H1 (cell line): ENCODE measurements at regions not wholly inside any gene's neighbourhood (a gene's known extent, or its start where the extent isn't known, plus 50 kb on each side); places are given as distances from the start of the nearest gene placed in this dataset.

ENCODE experiments used
- BACH1 ChIP-seq: IDR thresholded peaks from 2 replicates; pipeline ENCODE4 v1.6.1; 2012; ENCODE audit warnings: low read length, improper control_type of control experiment
- BCL11A ChIP-seq, 2 experiments: IDR thresholded peaks; one replicate each; pipeline ENCODE4 v1.6.1; 2011; ENCODE audit warnings: low read depth in 2 of 2, low read length in 2 of 2, mild to moderate bottlenecking in 2 of 2
- GABPA ChIP-seq: IDR thresholded peaks from 2 replicates; pipeline ENCODE4 v1.6.1; 2011; ENCODE audit warnings: mild to moderate bottlenecking, low read length, moderate library complexity, borderline replicate concordance; ENCODE audit not compliant: insufficient read depth
- SAP30 ChIP-seq: fragments of 300-600 bp; sonication (generic); IDR thresholded peaks from 2 replicates; pipeline ENCODE4 v1.7.1; 2012; ENCODE audit warnings: low read length, moderate library complexity, mild to moderate bottlenecking, inconsistent platforms; ENCODE audit not compliant: insufficient read depth, insufficient replicate concordance
- SIRT6 ChIP-seq: IDR thresholded peaks from one replicate; pipeline ENCODE4 v1.7.1; 2012; ENCODE audit warnings: low read length, inconsistent platforms
- SP4 ChIP-seq: IDR thresholded peaks from 2 replicates; pipeline ENCODE4 v1.6.1; 2012; ENCODE audit warnings: low read length, inconsistent platforms
- TAF7 ChIP-seq: optimal IDR thresholded peaks from 2 replicates; pipeline ENCODE3; 2011; ENCODE audit warnings: low read depth, mild to moderate bottlenecking, inconsistent platforms, low read length, moderate library complexity, borderline replicate concordance
- TBP ChIP-seq: IDR thresholded peaks from 2 replicates; pipeline ENCODE4 v1.6.1; 2011; ENCODE audit warnings: low read depth, low read length, improper control_type of control experiment
- TEAD4 ChIP-seq: IDR thresholded peaks from 2 replicates; pipeline ENCODE4 v1.6.1; 2012; ENCODE audit warnings: low read depth, low read length, inconsistent platforms, mixed read lengths
- TF ChIP-seq, protein P1 (sequence below): fragments of 300-600 bp; sonication (generic); IDR thresholded peaks from 2 replicates; pipeline ENCODE4 v1.7.1; 2012; ENCODE audit warnings: low read length, moderate library complexity, mild to moderate bottlenecking, inconsistent platforms; ENCODE audit not compliant: insufficient replicate concordance

DNA sequence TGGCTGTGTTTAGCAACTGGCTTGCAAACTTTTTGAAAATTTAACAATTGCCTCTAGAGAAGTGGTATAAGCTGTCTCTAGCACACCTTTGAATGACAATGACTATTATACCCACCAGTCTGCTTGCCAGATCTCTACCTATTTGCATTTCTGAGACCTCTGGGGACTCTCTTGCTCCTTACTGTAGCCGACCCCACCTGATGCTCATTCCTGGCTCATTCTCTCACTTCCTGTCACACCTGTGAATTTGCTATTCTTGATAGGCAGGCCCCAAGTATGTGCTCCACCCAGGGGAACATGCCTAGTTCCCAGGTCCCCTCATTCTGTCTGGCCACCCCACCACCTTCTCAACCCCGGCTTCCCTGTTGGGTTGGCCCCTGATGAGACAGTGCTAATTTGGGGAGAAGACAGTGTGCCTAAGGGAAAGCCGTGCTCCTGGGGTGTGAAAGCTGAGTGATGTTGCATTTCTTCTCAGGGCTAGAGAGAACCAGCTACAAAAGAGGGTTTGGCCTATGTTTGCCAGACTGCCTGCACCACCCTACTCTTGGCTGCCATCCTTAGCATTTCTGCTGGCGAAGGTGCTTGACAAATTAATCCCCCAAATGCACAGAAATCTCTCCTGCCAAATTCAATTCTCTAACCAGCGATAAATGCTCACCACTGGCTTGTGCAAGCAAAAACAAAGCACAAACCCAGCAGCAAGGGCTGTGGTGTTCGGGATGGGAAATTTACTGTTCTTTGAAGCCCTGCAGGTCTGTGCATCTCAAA, 138.2 kb downstream of the RPS24 start (continued):
- TF ChIP-seq TEAD4, result peak; percentile 59; the same call in 1 of the 2 replicates
- TF ChIP-seq, protein P1, sequence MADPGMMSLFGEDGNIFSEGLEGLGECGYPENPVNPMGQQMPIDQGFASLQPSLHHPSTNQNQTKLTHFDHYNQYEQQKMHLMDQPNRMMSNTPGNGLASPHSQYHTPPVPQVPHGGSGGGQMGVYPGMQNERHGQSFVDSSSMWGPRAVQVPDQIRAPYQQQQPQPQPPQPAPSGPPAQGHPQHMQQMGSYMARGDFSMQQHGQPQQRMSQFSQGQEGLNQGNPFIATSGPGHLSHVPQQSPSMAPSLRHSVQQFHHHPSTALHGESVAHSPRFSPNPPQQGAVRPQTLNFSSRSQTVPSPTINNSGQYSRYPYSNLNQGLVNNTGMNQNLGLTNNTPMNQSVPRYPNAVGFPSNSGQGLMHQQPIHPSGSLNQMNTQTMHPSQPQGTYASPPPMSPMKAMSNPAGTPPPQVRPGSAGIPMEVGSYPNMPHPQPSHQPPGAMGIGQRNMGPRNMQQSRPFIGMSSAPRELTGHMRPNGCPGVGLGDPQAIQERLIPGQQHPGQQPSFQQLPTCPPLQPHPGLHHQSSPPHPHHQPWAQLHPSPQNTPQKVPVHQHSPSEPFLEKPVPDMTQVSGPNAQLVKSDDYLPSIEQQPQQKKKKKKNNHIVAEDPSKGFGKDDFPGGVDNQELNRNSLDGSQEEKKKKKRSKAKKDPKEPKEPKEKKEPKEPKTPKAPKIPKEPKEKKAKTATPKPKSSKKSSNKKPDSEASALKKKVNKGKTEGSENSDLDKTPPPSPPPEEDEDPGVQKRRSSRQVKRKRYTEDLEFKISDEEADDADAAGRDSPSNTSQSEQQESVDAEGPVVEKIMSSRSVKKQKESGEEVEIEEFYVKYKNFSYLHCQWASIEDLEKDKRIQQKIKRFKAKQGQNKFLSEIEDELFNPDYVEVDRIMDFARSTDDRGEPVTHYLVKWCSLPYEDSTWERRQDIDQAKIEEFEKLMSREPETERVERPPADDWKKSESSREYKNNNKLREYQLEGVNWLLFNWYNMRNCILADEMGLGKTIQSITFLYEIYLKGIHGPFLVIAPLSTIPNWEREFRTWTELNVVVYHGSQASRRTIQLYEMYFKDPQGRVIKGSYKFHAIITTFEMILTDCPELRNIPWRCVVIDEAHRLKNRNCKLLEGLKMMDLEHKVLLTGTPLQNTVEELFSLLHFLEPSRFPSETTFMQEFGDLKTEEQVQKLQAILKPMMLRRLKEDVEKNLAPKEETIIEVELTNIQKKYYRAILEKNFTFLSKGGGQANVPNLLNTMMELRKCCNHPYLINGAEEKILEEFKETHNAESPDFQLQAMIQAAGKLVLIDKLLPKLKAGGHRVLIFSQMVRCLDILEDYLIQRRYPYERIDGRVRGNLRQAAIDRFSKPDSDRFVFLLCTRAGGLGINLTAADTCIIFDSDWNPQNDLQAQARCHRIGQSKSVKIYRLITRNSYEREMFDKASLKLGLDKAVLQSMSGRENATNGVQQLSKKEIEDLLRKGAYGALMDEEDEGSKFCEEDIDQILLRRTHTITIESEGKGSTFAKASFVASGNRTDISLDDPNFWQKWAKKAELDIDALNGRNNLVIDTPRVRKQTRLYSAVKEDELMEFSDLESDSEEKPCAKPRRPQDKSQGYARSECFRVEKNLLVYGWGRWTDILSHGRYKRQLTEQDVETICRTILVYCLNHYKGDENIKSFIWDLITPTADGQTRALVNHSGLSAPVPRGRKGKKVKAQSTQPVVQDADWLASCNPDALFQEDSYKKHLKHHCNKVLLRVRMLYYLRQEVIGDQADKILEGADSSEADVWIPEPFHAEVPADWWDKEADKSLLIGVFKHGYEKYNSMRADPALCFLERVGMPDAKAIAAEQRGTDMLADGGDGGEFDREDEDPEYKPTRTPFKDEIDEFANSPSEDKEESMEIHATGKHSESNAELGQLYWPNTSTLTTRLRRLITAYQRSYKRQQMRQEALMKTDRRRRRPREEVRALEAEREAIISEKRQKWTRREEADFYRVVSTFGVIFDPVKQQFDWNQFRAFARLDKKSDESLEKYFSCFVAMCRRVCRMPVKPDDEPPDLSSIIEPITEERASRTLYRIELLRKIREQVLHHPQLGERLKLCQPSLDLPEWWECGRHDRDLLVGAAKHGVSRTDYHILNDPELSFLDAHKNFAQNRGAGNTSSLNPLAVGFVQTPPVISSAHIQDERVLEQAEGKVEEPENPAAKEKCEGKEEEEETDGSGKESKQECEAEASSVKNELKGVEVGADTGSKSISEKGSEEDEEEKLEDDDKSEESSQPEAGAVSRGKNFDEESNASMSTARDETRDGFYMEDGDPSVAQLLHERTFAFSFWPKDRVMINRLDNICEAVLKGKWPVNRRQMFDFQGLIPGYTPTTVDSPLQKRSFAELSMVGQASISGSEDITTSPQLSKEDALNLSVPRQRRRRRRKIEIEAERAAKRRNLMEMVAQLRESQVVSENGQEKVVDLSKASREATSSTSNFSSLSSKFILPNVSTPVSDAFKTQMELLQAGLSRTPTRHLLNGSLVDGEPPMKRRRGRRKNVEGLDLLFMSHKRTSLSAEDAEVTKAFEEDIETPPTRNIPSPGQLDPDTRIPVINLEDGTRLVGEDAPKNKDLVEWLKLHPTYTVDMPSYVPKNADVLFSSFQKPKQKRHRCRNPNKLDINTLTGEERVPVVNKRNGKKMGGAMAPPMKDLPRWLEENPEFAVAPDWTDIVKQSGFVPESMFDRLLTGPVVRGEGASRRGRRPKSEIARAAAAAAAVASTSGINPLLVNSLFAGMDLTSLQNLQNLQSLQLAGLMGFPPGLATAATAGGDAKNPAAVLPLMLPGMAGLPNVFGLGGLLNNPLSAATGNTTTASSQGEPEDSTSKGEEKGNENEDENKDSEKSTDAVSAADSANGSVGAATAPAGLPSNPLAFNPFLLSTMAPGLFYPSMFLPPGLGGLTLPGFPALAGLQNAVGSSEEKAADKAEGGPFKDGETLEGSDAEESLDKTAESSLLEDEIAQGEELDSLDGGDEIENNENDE, result no peak
- TF ChIP-seq TBP, result no peak
- TF ChIP-seq GABPA, result no peak
- no peak for TF ChIP-seq BCL11A (IDR thresholded peaks at IDR 0.05; ENCODE audit: low read depth in 2 of 2, low read length in 2 of 2)
- no peak for TF ChIP-seq SP4
- no peak for TF ChIP-seq SAP30
- no peak for TF ChIP-seq TAF7
- no peak for TF ChIP-seq SIRT6
- no peak for TF ChIP-seq BACH1
